Hindlimb muscle (tissue), 1 donor: ENCODE measurements at regions not wholly inside any gene's neighbourhood (a gene's known extent, or its start where the extent isn't known, plus 50 kb on each side); places are given as distances from the start of the nearest gene placed in this dataset.

ENCODE experiments used
- DNase-seq: peaks from one replicate; pipeline ENCODE4 v3.0.0-alpha.2; 2013

DNA sequence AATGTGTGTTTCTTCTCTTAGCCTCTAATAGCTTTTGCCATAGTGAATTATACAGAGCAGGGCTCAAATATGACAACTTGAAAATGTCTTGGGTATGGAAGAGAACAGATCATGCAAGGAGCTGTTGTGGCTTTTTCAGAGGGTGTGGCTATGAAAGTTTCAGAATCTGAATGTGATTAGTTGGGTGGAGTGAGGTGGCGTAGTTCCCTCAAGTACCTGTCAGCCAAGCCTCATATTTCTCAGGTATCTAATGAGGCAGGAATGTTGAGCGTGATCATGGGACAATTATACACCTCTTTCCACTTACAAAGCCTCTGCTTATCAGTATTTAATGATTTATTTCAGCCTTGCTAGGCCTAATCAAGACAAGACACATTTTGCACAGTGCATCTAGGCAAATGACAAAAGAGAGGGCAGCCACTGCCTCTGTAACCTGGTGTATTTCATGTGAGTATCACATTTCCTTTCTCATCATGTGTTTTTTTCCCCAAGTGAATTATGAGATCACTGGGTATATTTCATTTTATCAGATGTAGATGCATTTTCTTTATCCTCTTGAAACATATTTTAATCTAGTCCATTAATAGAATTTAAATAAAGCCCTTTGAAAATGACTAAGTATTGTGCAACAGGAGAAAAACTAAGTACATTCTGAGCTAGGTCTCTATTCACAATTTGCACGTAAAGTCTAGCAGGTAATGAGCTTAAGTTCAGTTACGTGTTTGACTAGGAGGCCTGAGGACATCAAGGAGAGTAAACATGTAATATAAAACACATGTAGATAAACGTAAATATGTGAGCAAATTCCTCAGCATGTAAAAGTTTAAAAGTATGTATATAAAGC, 644.4 kb upstream of the IGFBP3 start:
- DNase-seq = no peak

- no peak for DNase-seq
Observed at GRCh38 chr7:46559194-46559832, 638.2 kb upstream of the IGFBP3 start.

GRCh38 chr7:46558482-46559193, 637.6 kb upstream of the IGFBP3 start:
- DNase-seq = no peak

GRCh38 chr7:46557781-46558180, 636.7 kb upstream of the IGFBP3 start:
- DNase-seq = no peak

DNA sequence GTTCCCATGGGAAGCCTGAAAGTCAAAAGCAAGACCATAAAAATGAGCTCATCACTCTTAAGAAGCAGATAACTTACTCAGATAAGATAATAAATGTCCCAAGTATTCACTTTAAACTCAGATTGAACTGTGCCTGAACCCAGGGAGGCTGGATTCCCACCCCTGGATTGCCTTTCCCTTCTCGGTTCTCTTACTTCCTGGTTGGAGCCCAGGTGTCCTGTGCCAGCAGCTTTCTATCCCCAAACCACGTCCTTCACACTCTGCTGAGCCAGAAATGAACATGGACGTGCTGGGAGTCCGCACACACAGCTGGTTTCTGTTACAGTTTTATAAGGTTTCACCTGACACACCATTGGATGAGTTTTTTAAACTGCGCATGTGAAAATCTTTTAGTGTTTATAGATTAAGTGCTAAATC, 636.2 kb upstream of the IGFBP3 start:
- peak; percentile 45 for DNase-seq

DNA sequence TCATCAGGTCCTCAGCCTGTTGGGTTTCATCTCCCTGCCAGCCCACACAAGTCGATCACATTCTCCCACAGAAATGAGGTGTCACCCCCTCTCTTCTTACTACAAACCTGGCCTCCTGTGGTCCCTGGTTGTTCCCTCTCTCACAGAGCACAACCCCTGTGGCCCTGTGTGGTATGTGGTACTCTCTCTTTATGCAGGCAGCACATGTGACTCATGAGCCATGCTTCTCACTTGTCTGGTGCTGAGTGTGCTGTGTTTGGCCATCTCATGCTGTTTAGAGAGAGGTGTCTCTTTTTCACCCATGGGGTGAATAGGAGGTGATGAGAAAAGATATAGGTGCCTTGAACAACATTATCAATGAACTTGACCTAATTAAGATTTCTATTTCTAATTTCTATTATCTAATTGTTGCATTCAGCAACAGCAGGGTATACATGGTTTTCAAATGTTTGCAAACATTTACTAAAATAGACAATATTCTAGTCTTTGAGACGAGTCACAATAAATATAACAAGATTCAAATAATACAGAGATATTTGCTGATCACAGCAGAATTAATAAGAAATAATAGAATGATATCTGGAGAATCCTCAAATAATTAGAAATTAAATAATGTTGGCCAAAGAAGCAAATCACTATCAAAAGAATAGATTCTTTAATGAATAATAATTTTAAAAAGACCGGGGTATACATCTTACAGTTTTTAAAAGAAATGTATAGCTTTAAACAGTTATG, 633.8 kb upstream of the IGFBP3 start:
- no peak for DNase-seq

- no peak for DNase-seq
Observed at GRCh38 chr7:46551603-46552002, 630.5 kb upstream of the IGFBP3 start.

DNA sequence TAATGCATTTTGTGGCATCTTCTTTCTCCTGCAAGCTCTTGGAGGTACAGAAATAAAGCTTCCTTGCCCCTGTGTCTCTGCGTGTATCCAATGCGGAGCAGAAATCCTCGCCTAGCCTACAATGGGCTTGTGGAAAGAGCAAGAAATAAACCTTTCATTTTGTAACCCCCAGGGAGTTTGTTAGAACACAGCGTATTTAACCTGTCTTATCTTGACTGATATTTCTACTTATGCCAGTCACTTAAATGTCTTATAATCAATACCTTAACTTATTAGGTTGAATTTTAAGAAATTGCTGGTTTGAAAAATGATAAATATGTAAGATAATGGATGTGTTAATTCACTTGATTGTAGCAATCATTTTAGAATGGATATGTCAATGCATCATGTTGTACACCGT, 629.8 kb upstream of the IGFBP3 start:
- no peak for DNase-seq

DNA sequence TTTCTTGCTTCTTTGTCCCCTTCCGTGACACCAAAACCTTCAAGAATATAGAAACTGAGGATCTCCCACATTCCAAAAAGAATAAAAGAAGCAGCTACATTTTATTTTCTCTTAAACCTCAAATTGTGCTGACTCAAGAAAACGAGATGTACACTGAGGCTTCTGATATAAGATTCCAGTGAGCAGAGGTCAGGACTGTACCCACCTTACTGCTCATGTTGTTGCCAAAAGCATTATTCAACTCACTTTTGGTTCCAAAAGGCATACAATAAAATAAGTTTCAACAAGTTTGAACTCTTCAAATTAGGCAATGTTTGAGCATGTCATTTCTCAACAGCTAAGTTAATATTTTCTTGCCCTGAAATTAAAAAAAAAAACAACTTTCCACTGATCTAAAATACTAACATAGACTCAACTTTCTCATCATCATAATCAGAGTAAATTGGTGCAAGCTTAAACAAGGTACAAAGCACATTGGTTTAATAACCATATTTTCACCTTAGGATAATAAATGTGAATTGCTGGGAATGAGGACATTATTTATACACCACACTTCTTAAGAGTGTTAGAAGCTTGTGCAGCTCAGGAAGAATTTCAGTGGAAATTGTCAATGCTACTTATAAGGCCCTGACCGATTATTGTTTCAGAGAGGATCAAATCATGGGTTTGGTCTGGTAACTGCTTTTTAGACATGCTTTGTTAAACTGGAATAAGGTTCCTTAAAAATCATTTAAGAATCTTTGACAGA, 629.0 kb upstream of the IGFBP3 start:
- DNase-seq = no peak

GRCh38 chr7:46549347-46549746, 628.3 kb upstream of the IGFBP3 start:
- no peak for DNase-seq

GRCh38 chr7:46547044-46547443, 626.0 kb upstream of the IGFBP3 start:
- no peak for DNase-seq

DNA sequence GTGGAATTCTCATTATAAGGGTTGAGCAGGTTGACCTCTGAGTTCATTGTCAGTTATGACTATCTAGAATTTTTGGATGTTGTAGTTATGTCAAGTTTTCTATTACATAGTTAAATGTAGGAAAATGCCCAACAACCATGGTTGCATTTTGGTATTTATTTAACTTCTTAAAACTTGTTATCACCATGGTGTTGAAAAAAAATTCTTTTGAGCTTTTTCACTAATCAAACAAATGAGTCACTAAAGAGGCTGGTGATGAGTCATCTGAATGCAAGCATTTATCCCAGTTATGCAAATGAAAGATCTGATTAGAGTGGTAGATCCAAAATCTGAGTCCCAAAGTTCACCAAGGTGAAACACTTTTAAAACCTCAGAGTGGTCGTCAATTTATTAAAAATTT, 624.7 kb upstream of the IGFBP3 start:
- DNase-seq = no peak

GRCh38 chr7:46544396-46545008, 623.4 kb upstream of the IGFBP3 start:
- no peak for DNase-seq

- no peak for DNase-seq
Observed at GRCh38 chr7:46542076-46542475, 621.0 kb upstream of the IGFBP3 start.

DNA sequence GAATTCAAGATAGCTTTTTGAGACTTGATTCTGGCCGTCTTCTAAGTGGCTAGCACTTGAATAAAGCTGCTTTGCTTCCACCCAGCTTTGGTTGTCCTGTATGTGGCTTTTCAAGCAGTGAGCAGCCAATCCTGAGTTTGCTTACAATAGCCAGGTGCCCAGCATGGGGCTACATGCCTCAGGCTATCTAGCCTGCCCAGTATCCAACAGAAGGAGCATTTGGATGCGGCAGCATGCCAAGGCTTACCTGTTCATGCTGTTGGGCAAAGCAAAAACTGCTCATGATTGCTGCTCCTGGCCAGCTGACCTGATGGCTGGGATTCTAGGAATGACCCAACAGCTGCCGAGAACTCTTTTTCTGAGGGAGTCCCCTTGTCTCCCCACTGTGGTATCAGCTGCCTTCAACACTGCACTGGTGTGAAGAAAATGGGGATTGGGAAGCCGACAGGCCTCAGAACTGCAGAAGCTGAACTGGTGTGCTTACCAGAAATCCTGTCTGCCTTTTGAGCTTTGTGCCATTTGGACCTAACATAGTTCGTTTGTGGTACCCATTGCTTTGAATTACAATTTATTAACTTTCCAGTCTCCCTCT, 618.9 kb upstream of the IGFBP3 start:
- DNase-seq = no peak

DNA sequence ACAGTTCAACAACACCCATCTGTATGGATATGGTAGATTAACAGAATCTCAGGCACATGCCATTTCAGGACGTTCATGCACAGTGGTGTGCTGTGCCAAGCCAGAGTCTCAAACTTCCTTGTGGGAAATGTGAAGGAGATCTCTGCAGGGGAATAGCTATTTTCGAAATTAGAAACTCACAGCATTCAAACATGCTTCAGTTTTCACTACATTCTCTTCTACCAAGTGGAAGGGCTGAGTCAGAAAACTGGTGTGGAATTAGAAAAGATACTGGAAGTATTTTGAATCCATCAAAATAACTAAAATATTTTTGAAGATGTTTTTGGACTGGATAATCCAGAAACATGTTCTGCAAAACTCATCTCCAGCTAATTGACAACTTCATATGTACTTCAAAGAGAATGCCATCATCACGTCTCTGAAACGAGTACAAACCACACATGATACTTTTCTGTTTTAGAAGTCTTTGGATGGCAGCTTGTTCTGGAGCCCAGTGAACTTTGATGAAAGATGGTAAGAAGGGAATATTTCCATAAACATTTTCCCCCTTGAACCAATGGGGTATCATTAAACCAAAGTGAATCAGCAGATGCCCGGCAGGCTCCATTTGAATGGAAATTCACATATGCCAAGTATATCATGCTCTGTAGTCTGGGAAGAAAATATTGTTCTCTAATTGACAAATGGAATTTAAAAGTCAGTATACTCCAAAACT, 616.3 kb upstream of the IGFBP3 start:
- peak; percentile 69 for DNase-seq

DNA sequence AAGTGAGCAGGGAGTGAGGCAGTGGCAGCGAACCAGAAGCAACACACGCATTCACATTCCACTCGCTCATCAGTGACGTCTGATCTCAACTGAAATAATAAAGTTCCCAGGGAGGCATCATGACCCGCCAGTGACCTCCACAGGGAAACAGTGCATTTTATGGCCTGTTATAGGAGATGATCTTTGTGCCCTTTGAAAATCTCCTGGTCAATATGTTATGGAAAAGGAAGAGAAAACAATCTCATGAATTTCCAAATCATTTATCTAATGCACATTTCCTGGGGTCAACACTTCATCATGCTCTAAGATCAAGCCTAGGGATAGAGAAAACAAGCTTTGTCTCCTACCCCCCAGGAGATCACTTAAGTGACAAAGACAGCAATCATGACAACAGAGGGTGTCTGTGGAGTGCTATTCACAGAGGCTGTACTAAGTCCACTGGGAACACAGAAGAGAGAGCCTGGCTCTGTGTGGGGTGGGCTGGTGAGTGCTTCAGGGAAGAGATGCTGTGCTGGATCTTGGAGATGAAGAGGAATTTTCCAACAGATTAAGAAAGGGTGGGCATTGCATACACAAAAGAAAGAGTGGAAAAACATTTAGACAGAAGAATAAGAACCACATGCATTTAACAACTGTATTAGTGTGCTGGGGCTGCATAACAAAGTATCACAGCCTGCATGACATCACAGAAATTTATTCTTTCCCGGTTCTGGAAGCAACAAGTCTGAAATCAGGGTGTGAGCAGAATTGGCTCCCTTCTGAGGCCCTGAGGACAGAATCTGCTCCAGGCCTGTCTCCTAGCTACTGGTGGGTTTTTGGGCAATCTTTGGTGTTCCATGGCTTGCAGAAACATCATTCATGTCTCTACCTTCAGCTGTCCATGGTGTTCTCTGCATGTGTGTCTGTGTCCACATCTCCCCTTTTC, 613.9 kb upstream of the IGFBP3 start:
- DNase-seq = no peak

DNA sequence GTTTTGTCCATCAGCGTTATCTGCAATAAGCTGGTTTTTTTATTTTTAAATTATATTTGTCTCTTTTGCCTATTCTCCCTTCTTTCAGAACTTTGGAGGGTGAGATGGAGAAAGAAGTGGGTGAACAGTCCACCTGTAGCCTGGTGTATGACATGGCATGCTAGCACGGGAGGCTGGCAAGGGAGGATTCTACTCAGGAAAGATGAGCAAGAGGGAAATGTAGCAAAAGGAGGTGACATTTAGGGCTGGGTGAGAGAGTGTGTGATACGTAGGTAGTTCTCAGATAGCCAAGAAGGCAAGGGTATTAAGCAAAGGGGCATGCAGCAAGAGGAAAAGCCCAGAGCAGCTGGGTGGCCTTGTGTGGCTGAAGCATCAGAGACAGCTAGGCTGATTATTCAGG, 612.9 kb upstream of the IGFBP3 start:
- no peak for DNase-seq

DNA sequence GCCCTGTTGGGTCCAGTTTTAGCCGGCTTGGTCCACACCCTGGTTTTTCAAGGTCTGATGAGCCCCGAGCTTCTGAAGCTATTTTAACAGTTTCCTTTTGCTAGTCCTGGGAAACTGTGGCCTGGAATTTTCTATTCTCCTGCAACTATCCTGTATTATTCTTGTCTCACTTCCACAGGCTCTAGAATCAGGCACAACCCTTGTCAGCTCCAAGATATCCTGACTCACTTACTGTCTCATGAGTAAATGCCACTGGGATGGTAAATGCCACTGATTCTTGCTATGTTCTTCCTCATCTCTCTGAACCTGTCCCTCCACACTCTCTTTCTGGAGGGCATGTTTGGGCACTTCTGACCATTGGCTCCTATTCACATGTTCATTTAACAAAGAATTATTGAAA, 611.5 kb upstream of the IGFBP3 start:
- DNase-seq = no peak
